GM10248 (cell line): ENCODE measurements at regions not wholly inside any gene's neighbourhood (a gene's known extent, or its start where the extent isn't known, plus 50 kb on each side); places are given as distances from the start of the nearest gene placed in this dataset.

Experiments used
- CTCF ChIA-PET: fragments of 300-600 bp; sonication (Branson Sonifier 250); formaldehyde crosslinking; extraction: SDS; loops from one replicate; lab custom pipeline; 2021; ENCODE audit warnings: antibody characterized with exemption; lab: Yijun Ruan, JAX
- POLR2A ChIA-PET: fragments of 350-650 bp; sonication (Branson Sonifier 250); formaldehyde crosslinking; extraction: SDS; loops from one replicate; lab custom pipeline; 2020; ENCODE audit warnings: antibody characterized with exemption; lab: Yijun Ruan, JAX
- DNase-seq: peaks from one replicate; pipeline ENCODE4 v3.0.0; 2012; ENCODE audit errors: extremely low spot score
- TF ChIP-seq, protein P1 (sequence below): IDR thresholded peaks from 2 replicates; pipeline ENCODE4 v1.5.1; 2012; ENCODE audit warnings: mild to moderate bottlenecking, low read depth; ENCODE audit errors: extremely low read depth, missing control alignments, control extremely low read depth

GRCh38 chr6:8494730-8495129 is 59.4 kb upstream of the SLC35B3 start:
- POLR2A ChIA-PET, result no interaction called here

GRCh38 chr6:8492536-8493133 is 57.3 kb upstream of the SLC35B3 start:
- ChIA-PET POLR2A (no interaction called here), CTCF (interaction anchor here (1.0 kb wide), 3 partner anchors 11 to 18 kb away, joined by 3 to 5 read pairs (median 3); no protein-coding TSS in a partner anchor)
- TF ChIP-seq, protein P1, sequence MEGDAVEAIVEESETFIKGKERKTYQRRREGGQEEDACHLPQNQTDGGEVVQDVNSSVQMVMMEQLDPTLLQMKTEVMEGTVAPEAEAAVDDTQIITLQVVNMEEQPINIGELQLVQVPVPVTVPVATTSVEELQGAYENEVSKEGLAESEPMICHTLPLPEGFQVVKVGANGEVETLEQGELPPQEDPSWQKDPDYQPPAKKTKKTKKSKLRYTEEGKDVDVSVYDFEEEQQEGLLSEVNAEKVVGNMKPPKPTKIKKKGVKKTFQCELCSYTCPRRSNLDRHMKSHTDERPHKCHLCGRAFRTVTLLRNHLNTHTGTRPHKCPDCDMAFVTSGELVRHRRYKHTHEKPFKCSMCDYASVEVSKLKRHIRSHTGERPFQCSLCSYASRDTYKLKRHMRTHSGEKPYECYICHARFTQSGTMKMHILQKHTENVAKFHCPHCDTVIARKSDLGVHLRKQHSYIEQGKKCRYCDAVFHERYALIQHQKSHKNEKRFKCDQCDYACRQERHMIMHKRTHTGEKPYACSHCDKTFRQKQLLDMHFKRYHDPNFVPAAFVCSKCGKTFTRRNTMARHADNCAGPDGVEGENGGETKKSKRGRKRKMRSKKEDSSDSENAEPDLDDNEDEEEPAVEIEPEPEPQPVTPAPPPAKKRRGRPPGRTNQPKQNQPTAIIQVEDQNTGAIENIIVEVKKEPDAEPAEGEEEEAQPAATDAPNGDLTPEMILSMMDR, result no peak
- DNase-seq, result no peak

More at GRCh38 chr6:8494730-8495129, 59.4 kb upstream of the SLC35B3 start:
- no peak for DNase-seq
- CTCF ChIA-PET, result no interaction called here
- TF ChIP-seq, protein P1, result no peak
